ENCODE measurements at regions not wholly inside any gene's neighbourhood (a gene's known extent, or its start where the extent isn't known, plus 50 kb on each side); places are given as distances from the start of the nearest gene placed in this dataset.
"Not testable (repeated sequence)": the region's sequence is repeated elsewhere in the genome, so short reads cannot be mapped to it uniquely, and the experiment has no call there.

- DNase-seq: no peak
These were observed 367.4 kb downstream of the RPS6KC1 start for GRCh38 chr1:213418268-213419071.

DNA sequence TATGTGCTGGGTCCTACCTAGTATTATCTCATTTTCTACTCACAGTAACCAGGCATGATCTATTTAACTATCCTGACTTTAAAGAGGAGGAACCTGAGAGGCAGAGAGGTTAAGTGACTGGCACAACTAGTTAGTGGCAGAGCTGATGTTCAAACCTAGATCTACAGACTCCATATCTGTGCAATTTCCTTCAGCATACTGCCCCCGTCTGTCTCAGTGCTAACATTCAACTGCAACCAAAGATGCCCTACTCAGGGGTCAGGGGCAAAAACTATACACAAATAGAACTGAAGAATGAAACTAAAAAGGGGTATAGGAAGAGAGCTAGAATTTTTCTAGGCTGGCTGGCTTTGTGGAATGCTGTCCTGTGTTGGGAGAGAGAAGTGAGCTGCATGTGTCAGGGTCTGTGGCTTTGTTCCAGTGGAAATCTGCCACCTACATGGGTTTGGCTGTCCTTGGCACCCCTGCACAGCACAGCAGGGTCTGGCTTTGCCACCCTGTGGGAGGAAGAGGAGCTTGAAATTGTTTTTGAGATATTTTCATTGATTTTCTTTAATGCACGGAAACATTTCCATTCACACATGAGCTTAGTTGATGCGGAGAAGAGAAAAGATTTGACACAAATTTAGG, 368.5 kb downstream of the RPS6KC1 start:
- no peak for DNase-seq

- DNase-seq: not testable (repeated sequence)
These were observed 370.1 kb downstream of the RPS6KC1 start for GRCh38 chr1:213421178-213421577.

DNA sequence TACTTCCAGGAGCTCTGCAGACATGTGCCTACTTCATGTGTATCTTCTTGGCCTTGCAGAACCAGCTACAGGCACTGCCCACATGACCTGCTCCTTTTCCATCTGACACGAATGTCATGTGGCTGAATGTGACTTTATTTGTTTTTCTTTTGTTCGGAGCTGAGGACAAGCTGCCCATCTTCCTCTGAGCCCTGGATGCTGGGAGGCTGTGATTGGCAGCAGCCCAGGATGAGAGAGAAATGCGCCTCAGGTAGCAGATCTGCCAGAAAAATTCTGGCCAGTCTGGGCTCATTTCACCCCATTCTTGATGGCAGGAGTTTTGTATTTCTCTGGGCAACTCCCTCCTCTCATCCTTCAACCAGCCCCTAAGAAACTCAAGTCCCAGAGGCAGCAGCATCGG, 372.0 kb downstream of the RPS6KC1 start:
- no peak for DNase-seq

DNA sequence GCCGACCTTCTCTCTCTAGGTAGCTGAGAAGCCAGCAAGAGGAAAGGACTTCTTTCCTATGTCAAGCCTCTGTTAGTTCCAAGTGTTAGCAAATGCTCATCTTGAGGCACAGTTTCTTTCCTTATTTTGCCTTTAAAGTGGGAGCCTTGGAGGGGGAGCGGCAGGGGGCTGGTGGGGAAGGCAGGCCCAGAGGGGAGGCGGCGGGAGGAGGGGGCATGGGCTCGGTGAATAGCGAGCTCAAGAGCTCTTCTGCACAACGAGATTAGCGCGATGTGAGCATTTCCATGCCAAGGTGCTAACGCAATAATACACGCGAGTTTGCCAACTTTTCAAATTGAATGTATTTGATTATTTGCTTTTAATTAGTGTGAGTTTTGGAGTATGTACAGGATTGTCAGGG, 372.6 kb downstream of the RPS6KC1 start:
- peak; percentile 66 for DNase-seq

GRCh38 chr1:213425376-213426030, 374.5 kb downstream of the RPS6KC1 start:
- peak; percentile 77 for DNase-seq

GRCh38 chr1:213429642-213430041, 378.6 kb downstream of the RPS6KC1 start:
- no peak for DNase-seq

DNA sequence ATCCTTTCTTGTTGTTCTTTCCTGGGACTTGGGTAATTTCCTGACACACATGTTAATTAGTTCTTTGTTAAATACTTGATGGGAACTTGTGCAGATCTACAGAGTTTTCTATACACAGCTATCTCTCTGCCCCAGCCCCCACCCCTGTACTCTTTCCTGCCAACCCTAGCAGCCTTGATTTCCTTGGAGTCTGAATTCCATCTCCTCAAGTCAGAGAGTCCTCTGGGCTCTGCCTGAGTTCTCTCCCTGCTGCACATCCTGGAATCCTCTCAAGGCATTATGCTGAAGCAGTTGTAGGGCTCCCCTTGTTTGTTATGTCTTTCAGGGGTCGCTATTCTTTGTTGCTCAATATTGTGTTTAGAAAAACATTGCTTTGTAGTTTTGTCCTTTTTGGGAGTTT, 384.7 kb downstream of the RPS6KC1 start:
- DNase-seq: no peak

DNA sequence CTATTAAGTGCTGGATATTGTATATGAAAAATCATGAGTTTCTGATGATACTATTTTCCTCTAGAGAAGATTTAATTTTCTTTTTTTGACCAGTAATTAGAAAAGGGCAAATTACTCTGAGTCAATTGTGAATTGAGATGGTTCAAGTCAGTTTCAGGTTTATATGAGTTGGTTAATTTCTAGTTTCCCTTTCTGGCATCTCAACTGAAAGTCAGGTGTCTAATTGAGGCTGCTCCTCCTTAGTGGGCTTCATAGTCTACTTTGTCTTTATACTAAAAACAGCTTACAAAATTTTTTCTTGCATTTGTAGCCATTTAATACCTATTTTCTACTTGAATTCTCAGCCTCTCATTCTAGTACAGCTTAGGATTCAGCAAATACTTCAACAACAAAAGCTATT, 387.3 kb downstream of the RPS6KC1 start:
- DNase-seq: no peak

GRCh38 chr1:213439703-213440102, 388.7 kb downstream of the RPS6KC1 start:
- no peak for DNase-seq

DNA sequence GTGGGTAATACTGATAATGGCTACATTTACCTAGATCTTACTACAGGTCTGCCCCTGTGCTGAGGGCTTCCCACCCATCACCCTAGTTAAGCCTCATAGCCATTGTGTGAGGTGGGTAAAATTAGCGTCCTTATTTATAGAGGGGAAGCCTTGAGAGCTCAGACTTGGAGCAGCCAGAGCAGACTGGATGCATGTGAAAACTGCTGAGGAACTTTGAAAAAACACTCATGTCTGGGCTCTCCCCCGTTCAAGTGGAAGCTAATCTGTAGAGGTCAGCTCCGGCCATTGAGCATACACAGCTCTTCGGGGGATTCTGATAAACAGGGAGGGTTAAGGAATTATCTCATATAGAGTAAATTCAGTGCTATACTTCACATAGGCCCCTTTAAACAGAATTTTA, 389.7 kb downstream of the RPS6KC1 start:
- no peak for DNase-seq

DNA sequence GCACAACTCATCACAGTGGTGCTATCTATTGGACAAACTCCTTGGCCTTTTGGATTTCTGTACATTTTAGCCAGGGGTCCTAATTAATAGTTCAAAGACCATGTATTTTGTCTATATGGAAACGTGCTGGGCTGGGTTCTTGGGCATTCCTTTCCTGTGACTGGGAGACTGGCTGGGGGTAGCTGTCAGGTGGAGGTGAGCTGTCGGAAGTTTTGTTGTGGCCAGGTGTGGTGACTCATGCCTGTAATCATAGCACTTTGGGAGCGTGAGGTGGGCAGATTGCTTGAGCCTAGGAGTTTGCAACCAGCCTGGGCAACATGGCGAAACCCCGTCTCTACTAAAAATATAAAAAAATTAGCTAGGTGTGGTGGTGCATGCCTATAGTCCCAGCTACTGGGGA, 392.4 kb downstream of the RPS6KC1 start:
- DNase-seq: no peak

- no peak for DNase-seq
These were observed 393.2 kb downstream of the RPS6KC1 start for GRCh38 chr1:213444224-213444623.

GRCh38 chr1:213446496-213446895, 395.5 kb downstream of the RPS6KC1 start:
- no peak for DNase-seq

DNA sequence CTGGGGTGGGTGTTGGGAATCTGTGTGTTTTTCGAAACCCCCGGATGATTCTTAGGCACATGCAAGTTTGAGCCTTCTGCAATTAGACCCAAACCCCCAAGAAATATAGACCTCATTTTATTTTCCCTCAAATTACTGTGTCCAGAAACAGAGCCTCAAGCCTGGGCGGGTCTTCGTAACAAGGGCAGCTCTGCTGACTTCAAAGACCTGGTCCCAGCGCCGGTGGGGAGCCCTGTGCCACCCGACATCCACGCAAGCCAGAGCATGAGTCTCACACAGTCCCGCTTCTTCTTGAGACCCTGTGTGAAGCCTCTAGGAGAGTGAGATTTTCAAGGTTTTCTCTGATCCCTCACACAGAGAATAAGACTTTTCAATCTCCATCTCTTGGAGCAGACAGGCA, 397.3 kb downstream of the RPS6KC1 start:
- DNase-seq: no peak

DNA sequence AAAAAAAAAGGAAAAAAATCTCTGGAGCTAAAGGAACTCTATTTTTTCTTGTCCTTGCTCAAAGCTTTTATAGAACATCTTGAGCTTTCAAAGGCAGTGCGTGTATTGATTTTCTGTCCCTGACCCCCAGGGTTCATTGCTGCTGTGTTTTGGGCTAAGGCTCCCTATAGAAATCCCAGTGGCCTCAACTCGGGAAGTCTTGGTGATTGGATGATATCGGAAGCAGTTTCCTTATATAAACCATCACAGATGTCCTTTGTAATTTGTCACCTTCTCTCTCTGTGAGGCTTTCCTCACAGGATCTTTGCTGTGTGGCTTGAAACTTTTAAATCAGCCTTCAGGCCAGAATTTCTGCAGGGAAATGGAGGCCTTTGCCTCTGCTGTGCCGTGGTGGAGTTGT, 397.7 kb downstream of the RPS6KC1 start:
- DNase-seq: no peak

- DNase-seq: no peak
These were observed 401.5 kb downstream of the RPS6KC1 start for GRCh38 chr1:213452501-213452900.

- no peak for DNase-seq
These were observed 406.1 kb downstream of the RPS6KC1 start for GRCh38 chr1:213457186-213457585.

DNA sequence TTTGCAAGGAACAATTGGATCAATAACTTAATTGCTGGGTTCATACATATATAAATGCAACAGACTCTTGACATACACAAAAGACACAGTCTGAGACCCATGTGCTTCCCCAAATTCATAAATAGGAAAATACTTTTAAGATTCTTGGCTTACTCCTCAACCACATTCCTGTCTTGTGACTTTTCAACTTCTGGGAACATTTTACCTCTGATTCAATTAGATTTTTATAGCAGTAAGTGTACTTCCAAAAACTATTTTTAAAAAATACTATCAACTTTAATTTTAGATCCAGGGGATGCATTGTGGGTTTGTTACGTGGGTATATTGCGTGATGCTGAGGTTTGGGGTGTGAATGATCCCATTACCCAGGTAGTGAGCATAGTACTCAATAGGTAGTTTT, 406.7 kb downstream of the RPS6KC1 start:
- DNase-seq: no peak

- not testable (repeated sequence) for DNase-seq
These were observed 411.3 kb downstream of the RPS6KC1 start for GRCh38 chr1:213462374-213462773.

DNA sequence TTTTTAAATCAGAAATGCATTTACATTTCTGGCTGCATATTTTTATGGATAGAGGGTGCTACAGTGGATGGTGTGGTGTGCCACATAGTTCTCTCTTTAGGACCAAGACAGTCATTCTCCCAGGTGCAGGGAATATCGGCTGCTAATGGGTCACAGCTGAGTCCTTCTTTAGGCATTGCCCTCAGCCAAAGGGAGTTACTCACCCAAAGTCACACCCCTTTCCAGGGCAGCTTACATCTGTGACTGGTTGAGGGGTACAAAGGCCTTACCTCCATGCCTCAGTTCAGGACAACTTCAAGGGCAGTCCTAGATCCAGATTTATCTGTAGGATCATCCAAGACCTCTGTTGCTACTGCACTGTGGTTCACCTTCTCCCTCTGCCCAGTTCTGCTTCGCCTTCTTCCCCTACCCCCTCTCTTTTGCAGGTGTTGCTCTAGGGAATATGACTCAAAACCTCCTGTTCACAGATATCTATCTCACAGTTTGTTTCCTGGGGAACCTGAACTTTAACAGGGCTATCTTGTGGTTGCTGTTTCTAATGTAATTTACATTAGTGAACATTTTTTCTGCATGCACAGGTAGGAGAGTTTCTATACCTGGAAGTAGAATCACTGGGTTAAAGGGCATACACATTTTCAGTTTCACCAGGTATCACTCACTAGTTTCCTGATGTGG, 413.9 kb downstream of the RPS6KC1 start:
- no peak for DNase-seq

DNA sequence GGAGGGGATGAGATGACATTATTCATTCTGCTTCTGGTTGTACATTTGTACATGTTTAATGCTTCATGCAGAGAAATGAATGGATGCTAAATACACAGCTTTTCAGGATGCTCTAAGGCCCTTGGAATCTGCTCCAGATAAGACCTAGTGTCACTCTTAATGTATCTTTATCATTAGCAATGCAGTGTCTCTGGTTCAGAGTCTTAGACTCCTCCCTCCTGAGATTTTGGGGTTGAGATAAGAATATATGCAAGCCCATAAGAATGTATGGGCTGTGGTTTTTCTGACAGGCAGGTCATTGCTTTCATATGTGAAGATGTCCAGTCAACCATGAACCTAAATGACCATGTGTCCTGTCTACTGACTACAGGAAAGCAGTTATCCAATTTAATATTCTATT, 415.5 kb downstream of the RPS6KC1 start:
- DNase-seq: no peak

DNA sequence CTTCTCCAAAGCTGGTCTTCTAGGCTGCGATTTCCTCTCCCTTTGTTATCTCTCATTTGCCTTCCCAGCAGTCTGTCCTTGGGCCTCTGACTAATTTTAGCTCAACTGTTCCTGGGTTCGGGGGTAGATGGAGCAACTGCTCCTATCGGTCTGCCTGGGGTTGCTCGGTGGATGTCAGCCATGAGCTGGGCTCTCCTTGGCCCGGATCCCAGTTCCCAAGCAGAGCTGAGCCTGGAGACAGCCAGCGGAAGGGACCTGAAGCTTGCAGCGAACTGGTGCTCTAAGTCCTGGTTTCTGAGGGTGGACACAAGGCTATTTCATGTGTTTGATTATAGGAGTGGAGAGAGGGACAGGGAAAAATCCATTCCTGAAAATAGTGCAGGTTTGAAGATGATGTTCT, 423.0 kb downstream of the RPS6KC1 start:
- peak; percentile 20 for DNase-seq

DNA sequence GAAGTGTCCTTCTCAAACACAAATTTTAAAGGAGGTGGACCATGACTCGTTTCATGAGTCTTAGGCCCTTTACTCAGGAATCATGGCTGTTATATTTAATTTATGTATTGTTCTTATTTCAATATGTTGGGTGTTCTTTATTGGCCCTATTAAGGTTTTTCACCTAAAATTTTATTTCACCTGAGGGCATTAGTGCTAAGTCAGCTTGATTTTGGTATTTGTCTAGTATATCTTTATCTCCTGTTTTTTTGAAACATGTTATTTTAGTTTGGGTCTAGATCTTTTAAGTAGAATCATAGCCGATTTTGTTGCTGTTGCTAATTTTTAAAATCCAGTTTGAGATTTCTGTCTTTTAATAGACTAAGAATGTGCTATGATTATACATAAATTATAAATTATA, 430.4 kb downstream of the RPS6KC1 start:
- no peak for DNase-seq

Measured in NCI-H1092 (cell line).